ENCODE measurements at regions not wholly inside any gene's neighbourhood (a gene's known extent, or its start where the extent isn't known, plus 50 kb on each side); places are given as distances from the start of the nearest gene placed in this dataset.

- Histone ChIP-seq H3K36me3 (no peaks in the 10 kb centered on the region), H3K9me3 (no peaks in the 10 kb centered on the region), H3K27me3 (replicated peaks; ENCODE audit: insufficient read depth) (no peaks in the 10 kb centered on the region), H3K4me3 (no peak overlapping the region), H3K27ac (no peak overlapping the region), H3K4me1 (ENCODE audit: control insufficient read depth in 1 of 2, low read depth in 2 of 2) (no peaks in the 10 kb centered on the region)
- DNase-seq (ENCODE audit: low spot score): no peak
- TF ChIP-seq CTCF (IDR thresholded peaks at IDR 0.05): no peak
- no peak for ATAC-seq (ENCODE audit: insufficient number of reproducible peaks, low FRiP score, low read depth)
Observed at GRCh38 chr2:156731506-156731905, 295.3 kb downstream of the GPD2 start.

GRCh38 chr2:156736950-156737349 is 300.8 kb downstream of the GPD2 start:
- Histone ChIP-seq H3K36me3 (no peaks in the 10 kb centered on the region), H3K27me3 (replicated peaks; ENCODE audit: insufficient read depth) (no peaks in the 10 kb centered on the region), H3K4me1 (ENCODE audit: control insufficient read depth in 1 of 2, low read depth in 2 of 2) (no peaks in the 10 kb centered on the region), H3K27ac (no peak overlapping the region), H3K9me3 (no peaks in the 10 kb centered on the region), H3K4me3 (no peak overlapping the region)
- ATAC-seq (ENCODE audit: insufficient number of reproducible peaks, low FRiP score, low read depth): no peak
- DNase-seq (ENCODE audit: low spot score): no peak
- no peak for TF ChIP-seq CTCF (IDR thresholded peaks at IDR 0.05)

DNA sequence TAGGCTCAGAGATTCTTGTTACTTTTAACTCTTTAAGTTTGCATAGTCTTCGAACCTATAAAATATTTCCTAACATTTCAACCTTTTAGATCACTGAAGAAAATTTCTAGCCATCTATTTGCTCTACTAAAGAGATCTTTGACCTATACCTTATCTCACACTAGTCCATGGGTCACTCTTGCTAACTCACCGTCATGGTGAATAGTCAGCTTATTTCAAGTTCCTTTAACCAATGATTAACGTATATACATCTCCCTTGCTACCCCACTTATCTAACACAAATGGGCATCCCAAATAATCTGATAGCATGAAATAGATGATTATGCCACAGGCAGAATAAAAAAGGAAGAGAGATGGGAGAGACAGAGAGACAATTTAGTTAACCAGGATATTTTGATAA is 303.1 kb downstream of the GPD2 start:
- Histone ChIP-seq H3K4me3 (no peak overlapping the region), H3K36me3 (no peaks in the 10 kb centered on the region), H3K27ac (no peak overlapping the region), H3K9me3 (no peaks in the 10 kb centered on the region), H3K4me1 (ENCODE audit: control insufficient read depth in 1 of 2, low read depth in 2 of 2) (no peaks in the 10 kb centered on the region), H3K27me3 (replicated peaks; ENCODE audit: insufficient read depth) (no peaks in the 10 kb centered on the region)
- no peak for TF ChIP-seq CTCF (IDR thresholded peaks at IDR 0.05)
- no peak for ATAC-seq (ENCODE audit: insufficient number of reproducible peaks, low FRiP score, low read depth)
- DNase-seq (ENCODE audit: low spot score): no peak

GRCh38 chr2:156745619-156746018 is 309.4 kb downstream of the GPD2 start:
- Histone ChIP-seq H3K27ac (no peak overlapping the region), H3K4me3 (no peak overlapping the region), H3K27me3 (replicated peaks; ENCODE audit: insufficient read depth) (no peaks in the 10 kb centered on the region), H3K9me3 (no peaks in the 10 kb centered on the region), H3K4me1 (ENCODE audit: control insufficient read depth in 1 of 2, low read depth in 2 of 2) (no peaks in the 10 kb centered on the region), H3K36me3 (no peaks in the 10 kb centered on the region)
- DNase-seq (ENCODE audit: low spot score) (no peak), ATAC-seq (ENCODE audit: insufficient number of reproducible peaks, low FRiP score, low read depth) (no peak)
- TF ChIP-seq CTCF (IDR thresholded peaks at IDR 0.05): no peak

- ATAC-seq (ENCODE audit: insufficient number of reproducible peaks, low FRiP score, low read depth) (no peak), DNase-seq (ENCODE audit: low spot score) (no peak)
- Histone ChIP-seq H3K27ac (no peak overlapping the region), H3K9me3 (no peaks in the 10 kb centered on the region), H3K4me1 (ENCODE audit: control insufficient read depth in 1 of 2, low read depth in 2 of 2) (no peaks in the 10 kb centered on the region), H3K36me3 (no peaks in the 10 kb centered on the region), H3K27me3 (replicated peaks; ENCODE audit: insufficient read depth) (no peaks in the 10 kb centered on the region), H3K4me3 (no peak overlapping the region)
- TF ChIP-seq CTCF (IDR thresholded peaks at IDR 0.05): no peak
Observed at GRCh38 chr2:156748221-156748620, 312.0 kb downstream of the GPD2 start.

Measured in thoracic aorta (tissue), 2 donors.